ENCODE measurements at regions not wholly inside any gene's neighbourhood (a gene's known extent, or its start where the extent isn't known, plus 50 kb on each side); places are given as distances from the start of the nearest gene placed in this dataset.
"Not testable (repeated sequence)": the region's sequence is repeated elsewhere in the genome, so short reads cannot be mapped to it uniquely, and the experiment has no call there.

DNA sequence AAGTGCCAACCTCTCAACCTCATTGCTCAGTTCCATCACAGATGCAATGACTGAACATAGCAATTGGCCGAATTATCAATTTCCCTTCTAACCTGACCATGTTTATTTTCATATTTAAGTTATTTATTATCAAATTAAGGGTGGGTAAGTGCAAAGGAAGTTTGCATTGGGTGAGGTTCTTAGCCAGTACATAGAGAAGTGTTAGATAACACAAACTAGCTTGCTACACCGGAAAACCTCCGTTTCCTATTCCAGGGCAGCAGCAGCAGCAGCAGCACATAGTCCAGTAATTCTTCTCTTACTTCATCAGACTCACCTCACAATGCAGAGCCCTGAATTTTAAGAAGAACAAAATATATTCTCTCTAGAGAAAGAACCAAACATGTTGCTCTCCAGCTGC is 200.5 kb upstream of the OR4E1 start:
- no peak for DNase-seq

DNA sequence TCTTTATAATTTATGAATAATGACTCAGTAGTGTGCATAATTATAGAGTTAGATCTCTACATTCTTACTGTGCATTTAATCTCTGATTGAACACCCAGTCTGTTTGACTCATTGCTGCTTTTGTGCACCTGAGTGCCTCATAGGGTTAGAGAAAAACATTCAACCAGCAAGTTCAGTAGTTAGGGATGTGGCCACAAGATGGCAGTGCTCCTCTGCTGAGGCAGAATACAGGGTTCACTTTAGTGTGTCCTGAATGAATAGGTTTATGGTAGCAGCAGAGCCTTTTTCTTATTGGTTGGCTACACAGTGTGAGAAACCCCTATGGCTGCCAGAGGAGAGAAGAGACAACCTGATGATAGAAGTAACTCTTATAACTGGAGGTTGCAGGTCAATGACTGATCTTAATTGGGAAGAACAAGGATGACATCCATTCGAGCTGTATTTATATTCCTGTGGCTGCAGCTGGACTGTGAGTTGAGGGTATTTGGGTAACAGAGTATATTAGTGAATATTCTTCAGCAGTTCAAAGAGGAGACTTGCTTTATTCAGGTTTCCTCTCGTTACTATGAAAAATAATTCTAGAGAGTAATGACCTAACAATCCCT is 194.9 kb upstream of the OR4E1 start:
- DNase-seq, result peak; percentile 24

GRCh38 chr14:21867541-21867940 is 193.9 kb upstream of the OR4E1 start:
- no peak for DNase-seq

- DNase-seq, result no peak
Measured at GRCh38 chr14:21866479-21866878, 192.9 kb upstream of the OR4E1 start.

- no peak for DNase-seq
Measured at GRCh38 chr14:21863289-21863688, 189.7 kb upstream of the OR4E1 start.

- DNase-seq, result no peak
Measured at GRCh38 chr14:21861153-21861552, 187.5 kb upstream of the OR4E1 start.

DNA sequence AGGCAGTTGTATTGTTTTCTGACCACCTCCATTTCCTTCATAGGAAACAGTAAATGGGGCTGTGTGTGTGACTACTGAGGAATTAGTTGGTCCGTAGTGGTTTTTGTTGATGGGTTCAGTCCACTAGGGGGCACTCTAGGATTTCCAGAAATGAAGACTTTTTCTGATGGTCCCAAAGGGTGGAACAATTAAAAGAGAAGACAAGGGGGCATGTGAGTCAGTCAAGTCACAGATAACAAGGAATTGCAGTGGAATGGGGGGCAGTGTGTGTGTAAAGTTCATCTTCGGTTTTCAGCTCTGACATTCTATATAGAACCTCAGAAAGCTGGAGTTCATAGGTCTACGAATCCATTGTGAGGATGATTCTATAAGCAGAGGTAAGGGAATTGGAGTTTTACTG is 186.6 kb upstream of the OR4E1 start:
- no peak for DNase-seq

DNA sequence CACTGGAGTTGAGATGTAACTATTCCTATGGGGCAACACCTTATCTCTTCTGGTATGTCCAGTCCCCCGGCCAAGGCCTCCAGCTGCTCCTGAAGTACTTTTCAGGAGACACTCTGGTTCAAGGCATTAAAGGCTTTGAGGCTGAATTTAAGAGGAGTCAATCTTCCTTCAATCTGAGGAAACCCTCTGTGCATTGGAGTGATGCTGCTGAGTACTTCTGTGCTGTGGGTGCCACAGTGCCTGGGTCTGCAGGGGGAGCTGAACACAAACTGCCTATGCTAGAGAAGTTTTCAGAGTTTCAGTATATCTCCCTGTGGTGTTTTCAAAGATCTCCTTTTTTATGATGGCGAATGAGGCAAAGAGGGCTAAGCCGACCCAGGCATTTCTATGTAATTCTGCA is 179.2 kb upstream of the OR4E1 start:
- no peak for DNase-seq

- no peak for DNase-seq
Measured at GRCh38 chr14:21852061-21852664, 178.5 kb upstream of the OR4E1 start.

- not testable (repeated sequence) for DNase-seq
Measured at GRCh38 chr14:21846902-21847301, 173.3 kb upstream of the OR4E1 start.

- no peak for DNase-seq
Measured at GRCh38 chr14:21846227-21846885, 172.7 kb upstream of the OR4E1 start.

DNA sequence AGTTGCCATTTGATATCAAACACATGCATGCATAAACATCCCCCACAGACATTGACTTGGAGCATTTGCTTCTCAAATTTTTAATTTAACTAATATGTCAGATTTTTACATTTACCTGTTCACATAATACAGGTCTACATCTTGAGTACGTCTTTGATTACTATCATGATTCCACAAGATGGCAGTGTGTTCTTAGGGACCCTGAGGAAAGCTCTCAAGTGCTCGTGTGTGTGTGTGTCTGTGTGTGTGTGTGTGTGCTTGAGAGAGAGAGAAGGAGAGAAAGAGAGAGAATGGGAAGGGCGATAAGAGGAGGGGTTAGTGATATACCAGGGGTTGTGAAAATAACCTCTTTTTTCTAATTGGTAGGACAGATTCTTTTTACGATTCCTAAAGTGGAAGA is 167.1 kb upstream of the OR4E1 start:
- no peak for DNase-seq

DNA sequence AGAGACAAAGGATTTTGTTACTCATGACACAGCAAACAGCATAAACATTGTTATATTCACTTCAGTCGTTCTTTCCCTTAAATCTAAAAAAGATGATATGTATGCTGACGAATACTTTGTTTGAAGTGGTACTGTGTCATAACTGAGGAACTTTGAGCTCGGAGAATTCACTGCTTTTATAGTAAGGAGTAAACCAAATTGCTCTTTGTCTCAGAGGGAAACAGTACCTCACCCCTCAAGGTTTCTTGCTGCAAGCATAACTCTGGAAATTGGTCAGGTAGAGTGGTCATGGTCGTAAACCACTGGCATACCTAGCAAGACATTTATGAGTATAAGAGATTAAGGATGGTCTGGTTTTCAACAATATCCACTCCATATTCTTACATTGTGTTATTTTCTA is 160.2 kb upstream of the OR4E1 start:
- no peak for DNase-seq

DNA sequence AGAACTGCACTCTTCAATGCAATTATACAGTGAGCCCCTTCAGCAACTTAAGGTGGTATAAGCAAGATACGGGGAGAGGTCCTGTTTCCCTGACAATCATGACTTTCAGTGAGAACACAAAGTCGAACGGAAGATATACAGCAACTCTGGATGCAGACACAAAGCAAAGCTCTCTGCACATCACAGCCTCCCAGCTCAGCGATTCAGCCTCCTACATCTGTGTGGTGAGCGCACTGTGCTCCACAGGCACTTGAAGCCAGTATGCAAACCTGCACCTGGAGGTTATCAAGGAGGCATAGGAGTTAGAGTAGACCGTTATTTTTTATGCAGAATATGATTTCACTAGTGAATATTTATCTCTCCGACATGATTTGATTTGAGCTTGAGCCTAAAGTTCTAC is 152.2 kb upstream of the OR4E1 start:
- DNase-seq, result no peak

- no peak for DNase-seq
Measured at GRCh38 chr14:21825149-21825743, 151.6 kb upstream of the OR4E1 start.

DNA sequence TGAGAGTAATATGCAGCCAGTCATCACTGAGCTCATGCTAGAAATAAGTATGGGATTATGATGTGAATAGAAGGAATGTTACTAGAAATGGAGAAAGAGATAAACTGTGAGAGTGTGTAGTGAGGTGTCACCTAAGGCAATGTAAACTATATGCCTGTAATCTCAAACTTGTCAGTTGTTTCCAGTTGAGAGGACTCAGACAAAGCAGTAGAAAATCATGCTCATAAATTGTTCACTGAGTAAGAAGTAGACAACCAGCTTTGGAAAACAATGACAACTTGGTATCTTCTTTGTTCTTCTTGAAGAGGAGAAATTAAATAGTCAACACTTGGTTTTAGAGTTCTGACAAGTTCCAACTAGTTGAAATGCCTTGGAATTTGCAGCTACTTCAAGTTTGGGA is 148.5 kb upstream of the OR4E1 start:
- DNase-seq, result no peak

- DNase-seq, result no peak
Measured at GRCh38 chr14:21820631-21821030, 147.0 kb upstream of the OR4E1 start.

GRCh38 chr14:21819891-21820290 is 146.3 kb upstream of the OR4E1 start:
- not testable (repeated sequence) for DNase-seq

- not testable (repeated sequence) for DNase-seq
Measured at GRCh38 chr14:21817010-21817409, 143.4 kb upstream of the OR4E1 start.

- DNase-seq, result no peak
Measured at GRCh38 chr14:21807975-21808374, 134.4 kb upstream of the OR4E1 start.

- DNase-seq, result no peak
Measured at GRCh38 chr14:21804981-21805380, 131.4 kb upstream of the OR4E1 start.

DNA sequence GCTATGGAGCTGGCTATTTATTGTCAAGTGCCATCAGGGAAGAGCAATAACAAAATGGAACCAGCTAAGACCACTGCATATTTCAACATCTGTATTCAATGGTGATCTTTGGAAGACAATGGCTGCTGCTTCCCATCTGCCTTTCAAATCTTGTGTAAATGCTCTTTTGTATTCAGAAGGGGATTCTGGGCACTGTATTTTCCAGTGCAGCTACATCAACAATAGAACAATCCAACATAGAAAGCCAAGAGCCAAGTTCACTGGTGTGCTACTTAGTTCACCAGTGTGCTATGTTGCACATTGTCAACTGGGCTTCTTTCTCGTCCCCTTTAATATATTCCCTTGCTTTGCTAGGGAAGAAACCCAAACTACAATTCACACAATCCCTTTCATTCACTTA is 128.8 kb upstream of the OR4E1 start:
- no peak for DNase-seq

- DNase-seq, result no peak
Measured at GRCh38 chr14:21796916-21797315, 123.3 kb upstream of the OR4E1 start.

GRCh38 chr14:21795456-21795855 is 121.8 kb upstream of the OR4E1 start:
- no peak for DNase-seq
